C4-2B (cell line): ENCODE measurements at regions not wholly inside any gene's neighbourhood (a gene's known extent, or its start where the extent isn't known, plus 50 kb on each side); places are given as distances from the start of the nearest gene placed in this dataset.

Experiments
- H3K27ac ChIP-seq: fragments of 450-650 bp; 2 replicates; pipeline ENCODE4 v1.5.1; 2017
- ZFX ChIP-seq: fragments of 450-650 bp; IDR thresholded peaks from 2 replicates; pipeline ENCODE4 v1.6.1; 2017
- TF ChIP-seq, protein P1 (sequence below): fragments of 450-650 bp; conservative IDR thresholded peaks from 2 replicates; pipeline ENCODE4 v1.5.1; 2017; ENCODE audit warnings: mild to moderate bottlenecking

GRCh38 chr2:71897137-71897480 lies 250.6 kb downstream of the CYP26B1 start:
- H3K27ac ChIP-seq: no peak overlapping the region
- TF ChIP-seq, protein P1, sequence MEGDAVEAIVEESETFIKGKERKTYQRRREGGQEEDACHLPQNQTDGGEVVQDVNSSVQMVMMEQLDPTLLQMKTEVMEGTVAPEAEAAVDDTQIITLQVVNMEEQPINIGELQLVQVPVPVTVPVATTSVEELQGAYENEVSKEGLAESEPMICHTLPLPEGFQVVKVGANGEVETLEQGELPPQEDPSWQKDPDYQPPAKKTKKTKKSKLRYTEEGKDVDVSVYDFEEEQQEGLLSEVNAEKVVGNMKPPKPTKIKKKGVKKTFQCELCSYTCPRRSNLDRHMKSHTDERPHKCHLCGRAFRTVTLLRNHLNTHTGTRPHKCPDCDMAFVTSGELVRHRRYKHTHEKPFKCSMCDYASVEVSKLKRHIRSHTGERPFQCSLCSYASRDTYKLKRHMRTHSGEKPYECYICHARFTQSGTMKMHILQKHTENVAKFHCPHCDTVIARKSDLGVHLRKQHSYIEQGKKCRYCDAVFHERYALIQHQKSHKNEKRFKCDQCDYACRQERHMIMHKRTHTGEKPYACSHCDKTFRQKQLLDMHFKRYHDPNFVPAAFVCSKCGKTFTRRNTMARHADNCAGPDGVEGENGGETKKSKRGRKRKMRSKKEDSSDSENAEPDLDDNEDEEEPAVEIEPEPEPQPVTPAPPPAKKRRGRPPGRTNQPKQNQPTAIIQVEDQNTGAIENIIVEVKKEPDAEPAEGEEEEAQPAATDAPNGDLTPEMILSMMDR: no peak
- no peak for TF ChIP-seq ZFX

GRCh38 chr2:71896385-71897136 lies 251.1 kb downstream of the CYP26B1 start:
- H3K27ac ChIP-seq: no peak overlapping the region
- TF ChIP-seq, protein P1: no peak
- TF ChIP-seq ZFX: no peak

DNA sequence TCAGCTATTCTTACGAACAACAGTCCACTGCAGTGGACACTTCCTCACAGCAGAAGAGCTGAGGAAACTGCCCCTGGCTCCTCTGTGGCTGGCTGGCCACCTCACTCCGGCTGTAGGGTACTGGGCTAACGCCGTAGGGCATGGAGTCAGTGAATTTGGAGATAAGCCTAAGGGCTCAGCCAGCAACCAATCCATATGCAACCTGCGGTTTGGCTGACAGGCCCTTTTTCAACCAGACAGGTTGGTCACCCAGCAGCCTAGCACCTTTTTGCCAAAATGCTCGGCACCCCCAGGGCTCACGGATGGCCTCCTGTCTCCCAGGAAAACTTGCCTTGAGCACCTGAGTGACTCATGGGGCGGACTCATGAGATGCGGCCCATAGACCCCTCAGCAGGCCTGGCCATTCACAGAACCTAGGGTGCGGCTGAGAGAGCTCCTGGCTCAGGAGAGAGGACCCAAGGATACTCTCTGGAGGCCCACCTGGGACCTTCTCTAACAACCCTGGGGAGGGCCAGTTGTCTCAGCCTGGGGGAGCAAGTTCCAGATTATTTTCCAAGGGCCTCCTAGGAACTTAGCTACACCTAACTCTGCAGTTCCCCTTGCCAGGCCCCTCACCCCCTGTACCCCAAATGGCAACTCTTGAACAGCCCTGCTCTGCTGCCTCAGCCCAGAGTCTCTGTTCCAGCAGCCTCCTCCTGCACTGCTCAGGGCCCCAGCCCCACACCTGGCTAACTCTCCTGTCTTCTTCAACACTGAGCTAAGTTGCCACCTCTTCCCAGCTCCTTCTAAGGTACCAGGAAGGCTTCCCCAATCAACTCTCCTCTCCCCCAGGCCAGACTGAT lies 252.1 kb downstream of the CYP26B1 start:
- no peak for TF ChIP-seq ZFX
- TF ChIP-seq, protein P1: no peak
- H3K27ac ChIP-seq: no peak overlapping the region

DNA sequence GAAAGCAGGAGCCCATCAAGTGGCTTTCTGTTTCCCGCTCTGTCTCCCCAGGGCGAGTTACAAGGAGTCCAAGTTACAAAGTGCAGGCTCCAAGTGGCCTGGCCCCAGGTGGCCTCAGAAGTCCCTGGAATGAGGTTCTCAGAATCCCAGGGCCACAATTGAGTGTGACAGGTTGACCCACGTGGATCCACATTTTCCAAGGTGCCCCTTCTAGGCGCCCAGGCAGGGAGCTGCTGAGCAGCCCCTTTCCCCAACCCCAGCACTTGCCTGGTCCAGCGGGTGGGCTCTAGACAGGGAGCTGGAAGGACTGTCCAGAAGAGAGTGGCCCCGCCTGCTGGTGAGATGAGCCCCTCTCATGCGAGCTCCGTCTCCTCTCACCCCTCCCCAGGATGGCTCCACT lies 253.4 kb downstream of the CYP26B1 start:
- no peak overlapping the region for H3K27ac ChIP-seq
- TF ChIP-seq, protein P1: no peak
- no peak for TF ChIP-seq ZFX

DNA sequence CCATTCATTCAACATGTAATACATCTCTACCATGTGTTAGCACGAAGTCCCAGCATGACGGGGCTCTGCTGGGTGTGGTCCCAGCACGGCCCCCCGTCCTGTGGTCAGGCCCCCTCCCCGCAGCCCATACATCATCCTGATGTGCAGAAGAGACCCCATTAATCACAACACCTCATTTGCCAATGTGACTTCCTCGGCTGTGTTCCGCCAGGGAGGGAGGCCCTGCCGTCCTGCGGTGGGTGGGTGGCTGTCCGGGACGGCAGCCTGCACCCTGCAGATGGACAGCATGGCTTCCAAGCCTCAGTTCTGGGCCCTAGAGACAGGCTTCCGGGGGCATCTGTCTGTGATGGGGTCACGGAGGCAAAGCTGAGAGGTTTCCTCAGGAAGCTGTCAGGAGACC lies 254.0 kb downstream of the CYP26B1 start:
- H3K27ac ChIP-seq: no peak overlapping the region
- TF ChIP-seq, protein P1: no peak
- no peak for TF ChIP-seq ZFX

GRCh38 chr2:71892896-71893295 lies 254.8 kb downstream of the CYP26B1 start:
- TF ChIP-seq, protein P1: no peak
- TF ChIP-seq ZFX: no peak
- no peak overlapping the region for H3K27ac ChIP-seq

- no peak overlapping the region for H3K27ac ChIP-seq
- TF ChIP-seq, protein P1: no peak
- no peak for TF ChIP-seq ZFX
Measured at GRCh38 chr2:71892423-71892730, 255.3 kb downstream of the CYP26B1 start.
